SK-N-MC (cell line): ENCODE measurements at regions not wholly inside any gene's neighbourhood (a gene's known extent, or its start where the extent isn't known, plus 50 kb on each side); places are given as distances from the start of the nearest gene placed in this dataset.

ENCODE experiments used
- EZH2 ChIP-seq: fragments of 200-600 bp; sonication (generic); IDR thresholded peaks from one replicate; pipeline ENCODE4 v1.6.1; 2017; ENCODE audit warnings: antibody characterized with exemption
- FOXP2 ChIP-seq: optimal IDR thresholded peaks from 2 replicates; pipeline ENCODE3; 2011; ENCODE audit warnings: mild to moderate bottlenecking, moderate library complexity; ENCODE audit not compliant: insufficient read depth; ENCODE audit errors: extremely low read length, control extremely low read depth
- POLR2AphosphoS5 ChIP-seq: IDR thresholded peaks from 2 replicates; pipeline ENCODE4 v1.6.1; 2012; ENCODE audit warnings: mild to moderate bottlenecking, low read depth, low read length, borderline replicate concordance

- TF ChIP-seq POLR2AphosphoS5 (no peak), EZH2 (no peak), FOXP2 (no peak)
Observed at GRCh38 chr21:20511216-20511880, 486.9 kb upstream of the NCAM2 start.
